ENCODE measurements at regions not wholly inside any gene's neighbourhood (a gene's known extent, or its start where the extent isn't known, plus 50 kb on each side); places are given as distances from the start of the nearest gene placed in this dataset.

GRCh38 chr12:107500307-107500706 is 185.3 kb upstream of the PWP1 start:
- no peaks in the 10 kb centered on the region for H3F3A ChIP-seq (ENCODE audit: low read length, unreplicated experiment)
- no peaks in the 10 kb centered on the region for H3K27me3 ChIP-seq (ENCODE audit: low read length)
- no peak overlapping the region for H3K4me2 ChIP-seq (ENCODE audit: low read length)
- BruUV-seq (replicated peaks) = no TSS peak
- H3K27ac ChIP-seq (ENCODE audit: low read length) = no peak overlapping the region
- POLR2A ChIA-PET (ENCODE audit: unreplicated experiment) = no interaction called here
- no peaks in the 10 kb centered on the region for H3K4me1 ChIP-seq (ENCODE audit: insufficient read depth, low read length)
- no peaks in the 10 kb centered on the region for H4K20me1 ChIP-seq (ENCODE audit: low read length)
- H3K79me2 ChIP-seq (ENCODE audit: low read length) = no peaks in the 10 kb centered on the region
- no peaks in the 10 kb centered on the region for H3K9me2 ChIP-seq (replicated peaks; ENCODE audit: low read length)
- CTCF ChIA-PET = no interaction called here
- no peak overlapping the region for H3K4me3 ChIP-seq (ENCODE audit: low read length)
- no peak overlapping the region for H3K9ac ChIP-seq (ENCODE audit: low read length)
- no peaks in the 10 kb centered on the region for H3K36me3 ChIP-seq (ENCODE audit: low read depth, low read length)
- no peak overlapping the region for H2AFZ ChIP-seq (ENCODE audit: low read length)
- H3K9me3 ChIP-seq (ENCODE audit: low read length) = no peaks in the 10 kb centered on the region
- intact Hi-C loops (cut with micrococcal nuclease) = no loop called here
- DNase-seq = no peak
- no peak for ATAC-seq
- TF ChIP-seq EZH2phosphoT487 (IDR thresholded peaks at IDR 0.05; ENCODE audit: borderline replicate concordance, low read length) (no peak), CTCF (conservative IDR thresholded peaks at IDR 0.05; ENCODE audit: low read depth, low read length) (no peak), EZH2 (IDR thresholded peaks at IDR 0.05; ENCODE audit: low read length, unreplicated experiment) (no peak)

DNA sequence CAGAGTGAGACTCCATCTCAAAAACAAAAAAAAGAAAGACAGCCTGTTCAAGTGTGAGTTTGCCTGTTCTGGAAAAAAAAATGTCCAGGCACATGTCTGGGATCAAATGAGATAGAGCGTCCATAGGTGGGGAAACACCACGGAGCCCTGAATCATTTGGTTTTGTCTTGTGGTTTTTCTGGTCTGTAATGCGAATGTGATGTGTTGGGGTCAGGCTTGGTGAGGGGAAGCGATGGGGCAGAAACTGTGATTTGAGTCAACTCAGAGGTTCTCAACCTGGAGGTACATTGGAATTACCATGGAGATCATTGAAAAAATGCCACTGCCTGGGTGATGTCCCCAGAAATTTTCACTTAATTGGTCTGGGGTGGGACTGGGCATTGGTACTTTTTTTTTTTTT is 183.9 kb upstream of the PWP1 start:
- Histone ChIP-seq H3K4me3 (ENCODE audit: low read length) (no peak overlapping the region), H4K20me1 (ENCODE audit: low read length) (no peaks in the 10 kb centered on the region), H3K4me1 (ENCODE audit: insufficient read depth, low read length) (no peaks in the 10 kb centered on the region), H3K36me3 (ENCODE audit: low read depth, low read length) (no peaks in the 10 kb centered on the region), H3F3A (ENCODE audit: low read length, unreplicated experiment) (no peaks in the 10 kb centered on the region), H3K79me2 (ENCODE audit: low read length) (no peaks in the 10 kb centered on the region), H3K27me3 (ENCODE audit: low read length) (no peaks in the 10 kb centered on the region), H3K9me2 (replicated peaks; ENCODE audit: low read length) (no peaks in the 10 kb centered on the region), H3K27ac (ENCODE audit: low read length) (no peak overlapping the region), H3K4me2 (ENCODE audit: low read length) (no peak overlapping the region), H2AFZ (ENCODE audit: low read length) (no peak overlapping the region), H3K9me3 (ENCODE audit: low read length) (no peaks in the 10 kb centered on the region), H3K9ac (ENCODE audit: low read length) (no peak overlapping the region)
- no peak for DNase-seq
- TF ChIP-seq CTCF (conservative IDR thresholded peaks at IDR 0.05; ENCODE audit: low read depth, low read length) = no peak
- TF ChIP-seq EZH2phosphoT487 (IDR thresholded peaks at IDR 0.05; ENCODE audit: borderline replicate concordance, low read length) = no peak
- no peak for TF ChIP-seq EZH2 (IDR thresholded peaks at IDR 0.05; ENCODE audit: low read length, unreplicated experiment)
- no TSS peak for BruUV-seq (replicated peaks)
- ATAC-seq = no peak
- intact Hi-C loops (cut with micrococcal nuclease) = no loop called here
- CTCF ChIA-PET = no interaction called here
- POLR2A ChIA-PET (ENCODE audit: unreplicated experiment) = no interaction called here

DNA sequence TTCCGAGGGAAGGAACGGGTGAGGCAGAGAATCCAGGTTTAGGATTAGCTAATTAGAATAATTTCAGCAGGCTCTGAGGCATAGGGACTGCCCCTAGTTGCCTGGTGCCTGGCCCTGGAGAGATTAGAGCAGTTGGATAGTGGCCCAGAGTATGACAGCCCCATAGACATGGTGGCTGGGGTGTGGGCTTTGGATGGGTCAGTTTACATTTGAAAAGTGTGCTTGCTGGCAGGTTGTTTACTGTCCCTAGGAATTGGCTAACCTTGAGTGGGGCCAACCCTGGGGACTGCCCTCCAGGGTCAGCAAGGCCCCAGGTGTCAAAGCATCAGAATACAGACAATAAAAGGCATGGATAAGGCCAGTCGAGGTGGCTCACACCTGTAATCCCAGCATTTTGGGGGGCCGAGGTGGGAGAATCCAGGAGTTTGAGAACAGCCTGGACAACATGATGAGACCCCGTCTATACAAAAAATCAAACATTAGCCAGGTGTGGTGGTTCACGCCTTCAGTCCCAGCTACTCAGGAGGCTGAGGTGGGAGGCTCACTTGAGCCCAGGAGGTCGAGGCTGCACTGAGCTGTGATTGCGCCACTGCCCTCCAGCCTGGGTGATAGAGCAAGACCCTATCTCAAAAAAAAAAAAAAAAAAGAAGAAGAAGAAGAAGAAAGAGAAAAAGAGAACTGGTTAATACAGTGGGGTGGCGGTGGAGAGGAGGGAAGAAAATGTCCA is 182.3 kb upstream of the PWP1 start:
- CTCF ChIA-PET = no interaction called here
- Histone ChIP-seq H3K36me3 (ENCODE audit: low read depth, low read length) (no peaks in the 10 kb centered on the region), H4K20me1 (ENCODE audit: low read length) (no peaks in the 10 kb centered on the region), H3K27me3 (ENCODE audit: low read length) (no peaks in the 10 kb centered on the region), H3F3A (ENCODE audit: low read length, unreplicated experiment) (no peaks in the 10 kb centered on the region), H3K27ac (ENCODE audit: low read length) (no peak overlapping the region), H3K79me2 (ENCODE audit: low read length) (no peaks in the 10 kb centered on the region), H3K9me2 (replicated peaks; ENCODE audit: low read length) (no peaks in the 10 kb centered on the region), H3K4me2 (ENCODE audit: low read length) (no peak overlapping the region), H3K9ac (ENCODE audit: low read length) (no peak overlapping the region), H3K4me1 (ENCODE audit: insufficient read depth, low read length) (no peaks in the 10 kb centered on the region), H3K9me3 (ENCODE audit: low read length) (no peaks in the 10 kb centered on the region), H3K4me3 (ENCODE audit: low read length) (no peak overlapping the region), H2AFZ (ENCODE audit: low read length) (no peak overlapping the region)
- intact Hi-C loops (cut with micrococcal nuclease) = no loop called here
- POLR2A ChIA-PET (ENCODE audit: unreplicated experiment) = no interaction called here
- ATAC-seq (no peak), DNase-seq (no peak)
- no TSS peak for BruUV-seq (replicated peaks)
- TF ChIP-seq EZH2phosphoT487 (IDR thresholded peaks at IDR 0.05; ENCODE audit: borderline replicate concordance, low read length) (no peak), CTCF (conservative IDR thresholded peaks at IDR 0.05; ENCODE audit: low read depth, low read length) (no peak), EZH2 (IDR thresholded peaks at IDR 0.05; ENCODE audit: low read length, unreplicated experiment) (no peak)

Data from PC-3 (cell line).